Liver (tissue), 8 donors: ENCODE measurements at regions not wholly inside any gene's neighbourhood (a gene's known extent, or its start where the extent isn't known, plus 50 kb on each side); places are given as distances from the start of the nearest gene placed in this dataset.

Experiments
- DNase-seq: peaks from one replicate; pipeline ENCODE4 v3.0.0-alpha.2; 2017; ENCODE audit warnings: low spot score
- H3K27ac ChIP-seq, 2 donors: one replicate each; pipeline ENCODE4 v1.7.0; 2013; ENCODE audit warnings: inconsistent platforms in 2 of 2, low read length in 2 of 2, control low read depth in 1 of 2, low read depth in 1 of 2, mild to moderate bottlenecking in 1 of 2
- H3K27me3 ChIP-seq, 4 donors: one replicate each; pipeline versions ENCODE4 v1.6.1 to v1.7.0; 2013; ENCODE audit warnings: low read length in 3 of 4, inconsistent platforms in 1 of 4, mild to moderate bottlenecking in 1 of 4, moderate library complexity in 1 of 4; ENCODE audit not compliant: control insufficient read depth in 4 of 4, insufficient read depth in 4 of 4
- H3K36me3 ChIP-seq, 4 donors: one replicate each; pipeline versions ENCODE4 v1.6.1 to v1.7.0; 2013; ENCODE audit warnings: low read length in 3 of 4, mild to moderate bottlenecking in 3 of 4, low read depth in 1 of 4, moderate library complexity in 1 of 4; ENCODE audit not compliant: control insufficient read depth in 4 of 4, insufficient read depth in 3 of 4
- H3K4me1 ChIP-seq, 4 donors: one replicate each; pipeline versions ENCODE4 v1.6.1 to v1.7.0; 2013; ENCODE audit warnings: low read length in 3 of 4, mild to moderate bottlenecking in 3 of 4, moderate library complexity in 1 of 4; ENCODE audit not compliant: control insufficient read depth in 4 of 4, insufficient read depth in 4 of 4
- H3K4me3 ChIP-seq, 3 donors: one replicate each; pipeline versions ENCODE4 v1.6.1 to v1.7.0; 2013; ENCODE audit warnings: low read length in 3 of 3, control low read depth in 1 of 3, low read depth in 1 of 3, mild to moderate bottlenecking in 1 of 3
- H3K9ac ChIP-seq, 2 donors: one replicate each; pipeline ENCODE4 v1.7.0; 2013; ENCODE audit warnings: low read length in 2 of 2, mild to moderate bottlenecking in 2 of 2, moderate library complexity in 2 of 2, control low read depth in 1 of 2, low read depth in 1 of 2
- H3K9me3 ChIP-seq, 4 donors: one replicate each; pipeline versions ENCODE4 v1.6.1 to v1.7.0; 2013; ENCODE audit warnings: low read length in 3 of 4; ENCODE audit not compliant: control insufficient read depth in 4 of 4
- CTCF ChIP-seq: fragments of 150-350 bp; IDR thresholded peaks from 2 replicates; pipeline ENCODE4 v1.5.1; 2017; ENCODE audit warnings: improper control_type of control experiment, low read depth, low read length; ENCODE audit not compliant: missing input control
- EGR1 ChIP-seq, 2 donors: IDR thresholded peaks; 2 replicates each; pipeline ENCODE4 v1.6.1; 2016 to 2018; ENCODE audit warnings: antibody characterized with exemption in 2 of 2, low read depth in 2 of 2
- FOXA1 ChIP-seq: IDR thresholded peaks from 2 replicates; pipeline ENCODE4 v1.6.1; 2016; ENCODE audit warnings: antibody characterized with exemption
- FOXA2 ChIP-seq: IDR thresholded peaks from 2 replicates; pipeline ENCODE4 v1.6.1; 2016; ENCODE audit warnings: antibody characterized with exemption
- GABPA ChIP-seq, 2 donors: IDR thresholded peaks in 1 of 2; conservative IDR thresholded peaks in 1 of 2; 2 replicates each; pipeline ENCODE4 v1.6.1; 2016; ENCODE audit warnings: antibody characterized with exemption in 2 of 2, mild to moderate bottlenecking in 1 of 2, moderate library complexity in 1 of 2
- HNF4A ChIP-seq, 2 donors: conservative IDR thresholded peaks; 2 replicates each; pipeline ENCODE4 v1.6.1; 2016; ENCODE audit warnings: antibody characterized with exemption in 2 of 2, mild to moderate bottlenecking in 2 of 2
- HNF4G ChIP-seq: IDR thresholded peaks from 2 replicates; pipeline ENCODE4 v1.6.1; 2016; ENCODE audit warnings: antibody characterized with exemption
- JUND ChIP-seq, 2 donors: IDR thresholded peaks; 2 replicates each; pipeline ENCODE4 v1.6.1; 2016; ENCODE audit warnings: antibody characterized with exemption in 2 of 2
- MAX ChIP-seq: IDR thresholded peaks from 2 replicates; pipeline ENCODE4 v1.6.1; 2016; ENCODE audit warnings: antibody characterized with exemption
- NR2F2 ChIP-seq: IDR thresholded peaks from 2 replicates; pipeline ENCODE4 v1.6.1; 2016; ENCODE audit warnings: antibody characterized with exemption
- RAD21 ChIP-seq, 2 donors: IDR thresholded peaks; 2 replicates each; pipeline ENCODE4 v1.6.1; 2016; ENCODE audit warnings: antibody characterized with exemption in 2 of 2, mild to moderate bottlenecking in 2 of 2
- RXRA ChIP-seq, 2 donors: IDR thresholded peaks; 2 replicates each; pipeline ENCODE4 v1.6.1; 2017 to 2018; ENCODE audit warnings: antibody characterized with exemption in 2 of 2, mild to moderate bottlenecking in 1 of 2
- SP1 ChIP-seq: IDR thresholded peaks from 2 replicates; pipeline ENCODE4 v1.6.1; 2018; ENCODE audit warnings: antibody characterized with exemption, mild to moderate bottlenecking
- TAF1 ChIP-seq: conservative IDR thresholded peaks from 2 replicates; pipeline ENCODE4 v1.6.1; 2016; ENCODE audit warnings: antibody characterized with exemption, mild to moderate bottlenecking
- YY1 ChIP-seq: IDR thresholded peaks from 2 replicates; pipeline ENCODE4 v1.6.1; 2016; ENCODE audit warnings: antibody characterized with exemption, mild to moderate bottlenecking
- WGBS: extraction: QIAGEN DNeasy Blood & Tissue Kit; methylation state at CpG from one replicate; pipeline ENCODE4 v1.1.7; 2013; 5-methylcytosine and 5-hydroxymethylcytosine counted together
- TF ChIP-seq, protein P1 (sequence below): IDR thresholded peaks from 2 replicates; pipeline ENCODE4 v1.6.1; 2016; ENCODE audit warnings: antibody characterized with exemption
- TF ChIP-seq, protein P2 (sequence below): IDR thresholded peaks from 2 replicates; pipeline ENCODE4 v1.6.1; 2016; ENCODE audit warnings: antibody characterized with exemption
- TF ChIP-seq, protein P3 (sequence below): IDR thresholded peaks from 2 replicates; pipeline ENCODE4 v1.6.1; 2016; ENCODE audit warnings: antibody characterized with exemption, mild to moderate bottlenecking
- donor health status: healthy.
- donor health status: healthy.
- donor health status: healthy.
- donor health status: healthy.
- donor health status: healthy.

DNA sequence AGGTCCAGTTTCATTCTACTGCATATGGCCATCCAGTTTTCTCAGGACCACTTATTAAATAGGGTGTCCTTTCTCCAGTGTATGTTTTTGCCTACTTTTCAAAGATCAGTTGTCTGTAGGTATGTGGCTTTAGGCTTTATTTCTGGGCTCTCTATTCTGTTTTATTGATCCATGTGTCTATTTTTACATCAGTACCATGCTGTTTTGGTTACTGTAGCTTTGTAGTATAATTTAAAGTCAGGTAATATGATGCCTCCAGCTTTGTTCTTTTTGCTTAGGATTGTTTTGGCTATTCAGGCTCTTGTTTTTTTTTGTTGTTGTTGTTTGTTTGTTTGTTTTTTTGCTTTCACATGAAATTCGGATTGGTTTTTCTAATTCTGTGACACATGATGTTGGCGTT lies 124.4 kb upstream of the SLC35F3 start:
- TF ChIP-seq RAD21 (IDR thresholded peaks at IDR 0.05) (no peak), TAF1 (no peak), MAX (no peak), HNF4A (conservative IDR thresholded peaks at IDR 0.05) (no peak), RXRA (IDR thresholded peaks at IDR 0.05) (no peak), SP1 (no peak), JUND (IDR thresholded peaks at IDR 0.05) (no peak), EGR1 (IDR thresholded peaks at IDR 0.05; ENCODE audit: low read depth in 2 of 2) (no peak), FOXA2 (no peak), FOXA1 (no peak), HNF4G (no peak), CTCF (no peak), NR2F2 (no peak), GABPA (IDR thresholded peaks at IDR 0.05 in 1 of 2, conservative IDR thresholded peaks at IDR 0.05 in 1 of 2) (no peak), YY1 (no peak)
- TF ChIP-seq, protein P1, sequence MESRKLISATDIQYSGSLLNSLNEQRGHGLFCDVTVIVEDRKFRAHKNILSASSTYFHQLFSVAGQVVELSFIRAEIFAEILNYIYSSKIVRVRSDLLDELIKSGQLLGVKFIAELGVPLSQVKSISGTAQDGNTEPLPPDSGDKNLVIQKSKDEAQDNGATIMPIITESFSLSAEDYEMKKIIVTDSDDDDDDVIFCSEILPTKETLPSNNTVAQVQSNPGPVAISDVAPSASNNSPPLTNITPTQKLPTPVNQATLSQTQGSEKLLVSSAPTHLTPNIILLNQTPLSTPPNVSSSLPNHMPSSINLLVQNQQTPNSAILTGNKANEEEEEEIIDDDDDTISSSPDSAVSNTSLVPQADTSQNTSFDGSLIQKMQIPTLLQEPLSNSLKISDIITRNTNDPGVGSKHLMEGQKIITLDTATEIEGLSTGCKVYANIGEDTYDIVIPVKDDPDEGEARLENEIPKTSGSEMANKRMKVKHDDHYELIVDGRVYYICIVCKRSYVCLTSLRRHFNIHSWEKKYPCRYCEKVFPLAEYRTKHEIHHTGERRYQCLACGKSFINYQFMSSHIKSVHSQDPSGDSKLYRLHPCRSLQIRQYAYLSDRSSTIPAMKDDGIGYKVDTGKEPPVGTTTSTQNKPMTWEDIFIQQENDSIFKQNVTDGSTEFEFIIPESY: no peak
- TF ChIP-seq, protein P2, sequence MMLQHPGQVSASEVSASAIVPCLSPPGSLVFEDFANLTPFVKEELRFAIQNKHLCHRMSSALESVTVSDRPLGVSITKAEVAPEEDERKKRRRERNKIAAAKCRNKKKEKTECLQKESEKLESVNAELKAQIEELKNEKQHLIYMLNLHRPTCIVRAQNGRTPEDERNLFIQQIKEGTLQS: no peak
- TF ChIP-seq, protein P3, sequence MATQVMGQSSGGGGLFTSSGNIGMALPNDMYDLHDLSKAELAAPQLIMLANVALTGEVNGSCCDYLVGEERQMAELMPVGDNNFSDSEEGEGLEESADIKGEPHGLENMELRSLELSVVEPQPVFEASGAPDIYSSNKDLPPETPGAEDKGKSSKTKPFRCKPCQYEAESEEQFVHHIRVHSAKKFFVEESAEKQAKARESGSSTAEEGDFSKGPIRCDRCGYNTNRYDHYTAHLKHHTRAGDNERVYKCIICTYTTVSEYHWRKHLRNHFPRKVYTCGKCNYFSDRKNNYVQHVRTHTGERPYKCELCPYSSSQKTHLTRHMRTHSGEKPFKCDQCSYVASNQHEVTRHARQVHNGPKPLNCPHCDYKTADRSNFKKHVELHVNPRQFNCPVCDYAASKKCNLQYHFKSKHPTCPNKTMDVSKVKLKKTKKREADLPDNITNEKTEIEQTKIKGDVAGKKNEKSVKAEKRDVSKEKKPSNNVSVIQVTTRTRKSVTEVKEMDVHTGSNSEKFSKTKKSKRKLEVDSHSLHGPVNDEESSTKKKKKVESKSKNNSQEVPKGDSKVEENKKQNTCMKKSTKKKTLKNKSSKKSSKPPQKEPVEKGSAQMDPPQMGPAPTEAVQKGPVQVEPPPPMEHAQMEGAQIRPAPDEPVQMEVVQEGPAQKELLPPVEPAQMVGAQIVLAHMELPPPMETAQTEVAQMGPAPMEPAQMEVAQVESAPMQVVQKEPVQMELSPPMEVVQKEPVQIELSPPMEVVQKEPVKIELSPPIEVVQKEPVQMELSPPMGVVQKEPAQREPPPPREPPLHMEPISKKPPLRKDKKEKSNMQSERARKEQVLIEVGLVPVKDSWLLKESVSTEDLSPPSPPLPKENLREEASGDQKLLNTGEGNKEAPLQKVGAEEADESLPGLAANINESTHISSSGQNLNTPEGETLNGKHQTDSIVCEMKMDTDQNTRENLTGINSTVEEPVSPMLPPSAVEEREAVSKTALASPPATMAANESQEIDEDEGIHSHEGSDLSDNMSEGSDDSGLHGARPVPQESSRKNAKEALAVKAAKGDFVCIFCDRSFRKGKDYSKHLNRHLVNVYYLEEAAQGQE: no peak
- Histone ChIP-seq H3K9ac (no peak overlapping the region), H3K4me3 (no peak overlapping the region), H3K36me3 (no peaks in the 10 kb centered on the region), H3K27me3 (no peaks in the 10 kb centered on the region), H3K9me3 (no peaks in the 10 kb centered on the region), H3K4me1 (no peaks in the 10 kb centered on the region), H3K27ac (no peak overlapping the region)
- no peak for DNase-seq
- 94% methylated on average over 2 of the region's 2 CpGs for WGBS
